ENCODE measurements at regions not wholly inside any gene's neighbourhood (a gene's known extent, or its start where the extent isn't known, plus 50 kb on each side); places are given as distances from the start of the nearest gene placed in this dataset.

DNA sequence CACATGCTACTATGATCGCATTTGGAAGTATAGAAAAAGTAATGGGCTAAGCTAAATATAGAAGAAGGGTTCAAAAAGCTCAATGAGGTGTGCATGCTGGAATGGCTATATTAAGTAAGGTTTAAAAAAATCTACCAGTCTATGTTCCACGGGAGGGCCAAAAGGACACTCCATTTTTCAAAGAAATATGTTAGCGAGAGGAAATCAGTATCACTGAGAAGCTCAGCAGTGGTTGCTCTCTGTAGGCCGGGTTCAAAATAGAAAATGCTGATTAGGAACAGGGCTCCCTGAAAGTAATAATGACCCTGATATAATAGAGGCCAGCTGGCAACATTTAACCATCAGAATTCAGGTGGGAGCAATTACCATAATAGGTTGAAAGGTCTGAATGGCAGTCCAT, 224.5 kb upstream of the SEMA3E start:
- Histone ChIP-seq H3F3A (ENCODE audit: insufficient read depth, low read length) (no peaks in the 10 kb centered on the region), H3K27ac (ENCODE audit: low read length) (no peak overlapping the region), H3K4me1 (ENCODE audit: low read length) (no peaks in the 10 kb centered on the region), H3K9ac (ENCODE audit: low read length) (no peak overlapping the region), H3K4me3 (ENCODE audit: low read length) (no peak overlapping the region), H3K27me3 (replicated peaks; ENCODE audit: insufficient read depth, low read length) (no peaks in the 10 kb centered on the region), H3K9me3 (replicated peaks; ENCODE audit: insufficient read depth, low read length) (no peaks in the 10 kb centered on the region), H3K9me2 (replicated peaks; ENCODE audit: insufficient read depth, low read length) (no peaks in the 10 kb centered on the region), H3K4me2 (ENCODE audit: low read depth, low read length) (no peak overlapping the region), H3K36me3 (replicated peaks; ENCODE audit: insufficient read depth, low read length) (no peaks in the 10 kb centered on the region), H3K79me2 (ENCODE audit: low read length) (no peaks in the 10 kb centered on the region), H2AFZ (ENCODE audit: low read length) (no peak overlapping the region), H4K20me1 (ENCODE audit: insufficient read depth, low read length) (no peaks in the 10 kb centered on the region)
- TF ChIP-seq EZH2 (optimal IDR thresholded peaks at IDR 0.05; ENCODE audit: low read depth, low read length) = no peak
- TF ChIP-seq EZH2phosphoT487 (IDR thresholded peaks at IDR 0.05; ENCODE audit: low read length) = no peak
- TF ChIP-seq, protein P1, sequence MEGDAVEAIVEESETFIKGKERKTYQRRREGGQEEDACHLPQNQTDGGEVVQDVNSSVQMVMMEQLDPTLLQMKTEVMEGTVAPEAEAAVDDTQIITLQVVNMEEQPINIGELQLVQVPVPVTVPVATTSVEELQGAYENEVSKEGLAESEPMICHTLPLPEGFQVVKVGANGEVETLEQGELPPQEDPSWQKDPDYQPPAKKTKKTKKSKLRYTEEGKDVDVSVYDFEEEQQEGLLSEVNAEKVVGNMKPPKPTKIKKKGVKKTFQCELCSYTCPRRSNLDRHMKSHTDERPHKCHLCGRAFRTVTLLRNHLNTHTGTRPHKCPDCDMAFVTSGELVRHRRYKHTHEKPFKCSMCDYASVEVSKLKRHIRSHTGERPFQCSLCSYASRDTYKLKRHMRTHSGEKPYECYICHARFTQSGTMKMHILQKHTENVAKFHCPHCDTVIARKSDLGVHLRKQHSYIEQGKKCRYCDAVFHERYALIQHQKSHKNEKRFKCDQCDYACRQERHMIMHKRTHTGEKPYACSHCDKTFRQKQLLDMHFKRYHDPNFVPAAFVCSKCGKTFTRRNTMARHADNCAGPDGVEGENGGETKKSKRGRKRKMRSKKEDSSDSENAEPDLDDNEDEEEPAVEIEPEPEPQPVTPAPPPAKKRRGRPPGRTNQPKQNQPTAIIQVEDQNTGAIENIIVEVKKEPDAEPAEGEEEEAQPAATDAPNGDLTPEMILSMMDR (IDR thresholded peaks at IDR 0.05; ENCODE audit: low read length) = no peak
- DNase-seq = no peak

DNA sequence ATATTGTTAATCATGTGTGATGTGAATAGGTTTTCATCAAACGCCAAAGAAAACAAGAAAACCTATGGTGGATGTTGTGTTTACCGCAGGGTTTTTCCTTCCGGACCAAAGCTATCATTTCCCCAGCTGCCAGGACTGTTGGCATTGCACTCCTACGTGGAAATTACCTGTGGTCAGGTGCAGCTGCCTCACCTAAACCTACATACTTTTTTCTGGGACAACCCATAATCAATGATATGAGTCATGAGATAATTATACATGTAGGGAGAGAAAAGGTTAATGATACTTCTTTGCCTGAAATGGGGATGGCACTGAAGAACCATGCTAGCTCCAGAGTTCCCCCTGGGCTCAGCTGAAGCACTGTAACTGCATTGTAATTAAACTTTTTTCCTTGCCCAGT, 223.6 kb upstream of the SEMA3E start:
- Histone ChIP-seq H2AFZ (ENCODE audit: low read length) (no peak overlapping the region), H3K27me3 (replicated peaks; ENCODE audit: insufficient read depth, low read length) (no peaks in the 10 kb centered on the region), H3K79me2 (ENCODE audit: low read length) (no peaks in the 10 kb centered on the region), H3K9ac (ENCODE audit: low read length) (no peak overlapping the region), H3K36me3 (replicated peaks; ENCODE audit: insufficient read depth, low read length) (no peaks in the 10 kb centered on the region), H3K4me3 (ENCODE audit: low read length) (no peak overlapping the region), H3F3A (ENCODE audit: insufficient read depth, low read length) (no peaks in the 10 kb centered on the region), H3K4me1 (ENCODE audit: low read length) (no peaks in the 10 kb centered on the region), H3K9me3 (replicated peaks; ENCODE audit: insufficient read depth, low read length) (no peaks in the 10 kb centered on the region), H3K4me2 (ENCODE audit: low read depth, low read length) (no peak overlapping the region), H3K27ac (ENCODE audit: low read length) (no peak overlapping the region), H4K20me1 (ENCODE audit: insufficient read depth, low read length) (no peaks in the 10 kb centered on the region), H3K9me2 (replicated peaks; ENCODE audit: insufficient read depth, low read length) (no peaks in the 10 kb centered on the region)
- DNase-seq = no peak
- TF ChIP-seq EZH2 (optimal IDR thresholded peaks at IDR 0.05; ENCODE audit: low read depth, low read length) (no peak), EZH2phosphoT487 (IDR thresholded peaks at IDR 0.05; ENCODE audit: low read length) (no peak)
- TF ChIP-seq, protein P1 (IDR thresholded peaks at IDR 0.05; ENCODE audit: low read length) = no peak

DNA sequence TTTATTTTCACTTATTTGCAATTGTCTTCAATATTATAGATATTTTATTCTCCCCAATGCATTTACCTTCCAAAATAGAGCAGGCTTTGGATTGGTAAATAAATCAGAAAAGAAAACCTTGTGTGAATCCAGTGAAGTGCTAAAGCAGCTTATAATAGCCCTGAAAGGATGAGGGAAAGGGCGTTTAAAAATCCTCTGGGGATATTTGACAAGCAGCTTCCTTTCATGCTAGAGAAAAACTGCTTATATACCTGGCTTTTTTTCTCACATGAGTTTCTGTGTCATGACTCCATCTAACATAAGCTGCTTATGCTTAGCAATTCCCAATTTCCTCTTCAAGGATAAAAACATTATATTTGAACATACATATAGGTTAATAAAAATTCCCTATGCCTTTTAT, 221.6 kb upstream of the SEMA3E start:
- Histone ChIP-seq H3K4me3 (ENCODE audit: low read length) (no peak overlapping the region), H3K9me2 (replicated peaks; ENCODE audit: insufficient read depth, low read length) (no peaks in the 10 kb centered on the region), H3K27me3 (replicated peaks; ENCODE audit: insufficient read depth, low read length) (no peaks in the 10 kb centered on the region), H3F3A (ENCODE audit: insufficient read depth, low read length) (no peaks in the 10 kb centered on the region), H2AFZ (ENCODE audit: low read length) (no peak overlapping the region), H3K36me3 (replicated peaks; ENCODE audit: insufficient read depth, low read length) (no peaks in the 10 kb centered on the region), H3K4me1 (ENCODE audit: low read length) (no peaks in the 10 kb centered on the region), H3K27ac (ENCODE audit: low read length) (no peak overlapping the region), H3K9me3 (replicated peaks; ENCODE audit: insufficient read depth, low read length) (no peaks in the 10 kb centered on the region), H3K4me2 (ENCODE audit: low read depth, low read length) (no peak overlapping the region), H4K20me1 (ENCODE audit: insufficient read depth, low read length) (no peaks in the 10 kb centered on the region), H3K79me2 (ENCODE audit: low read length) (no peaks in the 10 kb centered on the region), H3K9ac (ENCODE audit: low read length) (no peak overlapping the region)
- DNase-seq = no peak
- TF ChIP-seq EZH2phosphoT487 (IDR thresholded peaks at IDR 0.05; ENCODE audit: low read length) = no peak
- TF ChIP-seq, protein P1 (IDR thresholded peaks at IDR 0.05; ENCODE audit: low read length) = no peak
- TF ChIP-seq EZH2 (optimal IDR thresholded peaks at IDR 0.05; ENCODE audit: low read depth, low read length) = no peak

All from MM.1S (cell line).